ENCODE measurements at regions not wholly inside any gene's neighbourhood (a gene's known extent, or its start where the extent isn't known, plus 50 kb on each side); places are given as distances from the start of the nearest gene placed in this dataset.

DNA sequence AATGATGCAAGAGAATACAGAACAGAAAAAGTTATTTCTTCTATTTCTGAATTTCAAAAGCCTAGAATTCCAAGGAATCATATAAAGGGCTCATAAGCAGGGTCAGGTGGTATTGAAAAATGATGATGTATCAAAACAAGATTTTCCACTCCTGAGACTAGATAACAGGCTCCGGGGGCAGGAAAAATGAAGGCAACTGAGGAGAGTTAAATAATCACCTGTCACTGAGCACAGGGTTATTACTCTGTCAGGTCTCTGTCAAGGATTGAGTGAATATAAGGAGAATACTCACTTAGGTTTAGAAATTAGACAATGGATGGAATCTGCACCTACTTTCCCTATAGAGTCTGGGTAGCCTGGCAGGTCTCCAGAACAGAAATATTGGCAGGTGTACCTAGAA is 76.1 kb upstream of the KHDRBS2 start:
- ATAC-seq: no peak
- TF ChIP-seq RBM14 (IDR thresholded peaks at IDR 0.05; ENCODE audit: borderline replicate concordance, insufficient read depth, low read depth, low read length) (no peak), MAZ (CRISPR knock-in tag; conservative IDR thresholded peaks at IDR 0.05 in 1 of 2, IDR thresholded peaks at IDR 0.05 in 1 of 2) (no peak), HNRNPK (IDR thresholded peaks at IDR 0.05; ENCODE audit: low read depth, low read length, poor library complexity, severe bottlenecking) (no peak), ZNF316 (IDR thresholded peaks at IDR 0.05) (no peak), LEF1 (IDR thresholded peaks at IDR 0.05) (no peak), KHSRP (IDR thresholded peaks at IDR 0.05) (no peak), TEAD2 (tag; IDR thresholded peaks at IDR 0.05) (no peak), ZNF589 (CRISPR knock-in tag; IDR thresholded peaks at IDR 0.05; ENCODE audit: low read depth) (no peak), ZNF644 (tag; IDR thresholded peaks at IDR 0.05; ENCODE audit: low read depth) (no peak), SAFB2 (IDR thresholded peaks at IDR 0.05; ENCODE audit: borderline replicate concordance, low read depth, low read length, severe bottlenecking) (no peak)
- TF ChIP-seq, protein P1, sequence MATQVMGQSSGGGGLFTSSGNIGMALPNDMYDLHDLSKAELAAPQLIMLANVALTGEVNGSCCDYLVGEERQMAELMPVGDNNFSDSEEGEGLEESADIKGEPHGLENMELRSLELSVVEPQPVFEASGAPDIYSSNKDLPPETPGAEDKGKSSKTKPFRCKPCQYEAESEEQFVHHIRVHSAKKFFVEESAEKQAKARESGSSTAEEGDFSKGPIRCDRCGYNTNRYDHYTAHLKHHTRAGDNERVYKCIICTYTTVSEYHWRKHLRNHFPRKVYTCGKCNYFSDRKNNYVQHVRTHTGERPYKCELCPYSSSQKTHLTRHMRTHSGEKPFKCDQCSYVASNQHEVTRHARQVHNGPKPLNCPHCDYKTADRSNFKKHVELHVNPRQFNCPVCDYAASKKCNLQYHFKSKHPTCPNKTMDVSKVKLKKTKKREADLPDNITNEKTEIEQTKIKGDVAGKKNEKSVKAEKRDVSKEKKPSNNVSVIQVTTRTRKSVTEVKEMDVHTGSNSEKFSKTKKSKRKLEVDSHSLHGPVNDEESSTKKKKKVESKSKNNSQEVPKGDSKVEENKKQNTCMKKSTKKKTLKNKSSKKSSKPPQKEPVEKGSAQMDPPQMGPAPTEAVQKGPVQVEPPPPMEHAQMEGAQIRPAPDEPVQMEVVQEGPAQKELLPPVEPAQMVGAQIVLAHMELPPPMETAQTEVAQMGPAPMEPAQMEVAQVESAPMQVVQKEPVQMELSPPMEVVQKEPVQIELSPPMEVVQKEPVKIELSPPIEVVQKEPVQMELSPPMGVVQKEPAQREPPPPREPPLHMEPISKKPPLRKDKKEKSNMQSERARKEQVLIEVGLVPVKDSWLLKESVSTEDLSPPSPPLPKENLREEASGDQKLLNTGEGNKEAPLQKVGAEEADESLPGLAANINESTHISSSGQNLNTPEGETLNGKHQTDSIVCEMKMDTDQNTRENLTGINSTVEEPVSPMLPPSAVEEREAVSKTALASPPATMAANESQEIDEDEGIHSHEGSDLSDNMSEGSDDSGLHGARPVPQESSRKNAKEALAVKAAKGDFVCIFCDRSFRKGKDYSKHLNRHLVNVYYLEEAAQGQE (IDR thresholded peaks at IDR 0.05; ENCODE audit: borderline replicate concordance): no peak
- TF ChIP-seq, protein P1 (CRISPR knock-in tag; IDR thresholded peaks at IDR 0.05; ENCODE audit: low read depth): no peak
- TF ChIP-seq, protein P2, sequence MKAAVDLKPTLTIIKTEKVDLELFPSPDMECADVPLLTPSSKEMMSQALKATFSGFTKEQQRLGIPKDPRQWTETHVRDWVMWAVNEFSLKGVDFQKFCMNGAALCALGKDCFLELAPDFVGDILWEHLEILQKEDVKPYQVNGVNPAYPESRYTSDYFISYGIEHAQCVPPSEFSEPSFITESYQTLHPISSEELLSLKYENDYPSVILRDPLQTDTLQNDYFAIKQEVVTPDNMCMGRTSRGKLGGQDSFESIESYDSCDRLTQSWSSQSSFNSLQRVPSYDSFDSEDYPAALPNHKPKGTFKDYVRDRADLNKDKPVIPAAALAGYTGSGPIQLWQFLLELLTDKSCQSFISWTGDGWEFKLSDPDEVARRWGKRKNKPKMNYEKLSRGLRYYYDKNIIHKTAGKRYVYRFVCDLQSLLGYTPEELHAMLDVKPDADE (conservative IDR thresholded peaks at IDR 0.05; ENCODE audit: control insufficient read depth, low read depth, low read length): no peak
- TF ChIP-seq, protein P3, sequence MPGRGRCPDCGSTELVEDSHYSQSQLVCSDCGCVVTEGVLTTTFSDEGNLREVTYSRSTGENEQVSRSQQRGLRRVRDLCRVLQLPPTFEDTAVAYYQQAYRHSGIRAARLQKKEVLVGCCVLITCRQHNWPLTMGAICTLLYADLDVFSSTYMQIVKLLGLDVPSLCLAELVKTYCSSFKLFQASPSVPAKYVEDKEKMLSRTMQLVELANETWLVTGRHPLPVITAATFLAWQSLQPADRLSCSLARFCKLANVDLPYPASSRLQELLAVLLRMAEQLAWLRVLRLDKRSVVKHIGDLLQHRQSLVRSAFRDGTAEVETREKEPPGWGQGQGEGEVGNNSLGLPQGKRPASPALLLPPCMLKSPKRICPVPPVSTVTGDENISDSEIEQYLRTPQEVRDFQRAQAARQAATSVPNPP (IDR thresholded peaks at IDR 0.05; ENCODE audit: borderline replicate concordance, insufficient read depth, insufficient read length): no peak

More for the DNA sequence above, 76.1 kb upstream of the KHDRBS2 start:
- Histone ChIP-seq H2AFZ (ENCODE audit: low read depth, low read length) (no peak overlapping the region), H3K9ac (ENCODE audit: insufficient read depth in 1 of 2, low read depth in 2 of 2, low read length in 2 of 2) (no peak overlapping the region), H3K9me1 (ENCODE audit: control insufficient read depth, insufficient read depth, low read length) (no peaks in the 10 kb centered on the region), H3K4me1 (replicated peaks in 1 of 2; ENCODE audit: control insufficient read depth in 2 of 2, insufficient read depth in 2 of 2, low read length in 2 of 2) (no peaks in the 10 kb centered on the region), H3K27ac (ENCODE audit: extremely low read depth, low read depth, low read length) (no peak overlapping the region), H3K4me3 (no peak overlapping the region), H3K36me3 (ENCODE audit: control insufficient read depth, insufficient read depth, low read length) (no peaks in the 10 kb centered on the region), H3K79me2 (ENCODE audit: control insufficient read depth, insufficient read depth, low read length) (no peaks in the 10 kb centered on the region), H3K4me2 (ENCODE audit: insufficient read depth, low read length) (no peak overlapping the region), H3K27me3 (ENCODE audit: control insufficient read depth in 2 of 2, insufficient read depth in 2 of 2, low read length in 2 of 2) (no peaks in the 10 kb centered on the region), H4K20me1 (replicated peaks; ENCODE audit: control insufficient read depth, insufficient read depth, low read length) (no peaks in the 10 kb centered on the region), H3K9me3 (replicated peaks; ENCODE audit: control insufficient read depth, insufficient read depth, low read depth, low read length) (no peaks in the 10 kb centered on the region)
- BruUV-seq (replicated peaks): no TSS peak
- ChIA-PET CTCF (ENCODE audit: low intra/inter-chr PET ratio) (no interaction called here), POLR2A (no interaction called here)
- WGBS (ENCODE audit: insufficient coverage, low coverage, missing lambda C conversion rate): 0% methylated on average over 1 of the region's 1 CpG
- FAIRE-seq: no peak
- DNase-seq (ENCODE audit: extremely low read depth in 1 of 4, low spot score in 3 of 4): no peak
- intact Hi-C loops (cut with micrococcal nuclease): no loop called here
- in situ Hi-C loops (cut with MboI): no loop called here

All from K562 (cell line).